ENCODE measurements at regions not wholly inside any gene's neighbourhood (a gene's known extent, or its start where the extent isn't known, plus 50 kb on each side); places are given as distances from the start of the nearest gene placed in this dataset.

DNA sequence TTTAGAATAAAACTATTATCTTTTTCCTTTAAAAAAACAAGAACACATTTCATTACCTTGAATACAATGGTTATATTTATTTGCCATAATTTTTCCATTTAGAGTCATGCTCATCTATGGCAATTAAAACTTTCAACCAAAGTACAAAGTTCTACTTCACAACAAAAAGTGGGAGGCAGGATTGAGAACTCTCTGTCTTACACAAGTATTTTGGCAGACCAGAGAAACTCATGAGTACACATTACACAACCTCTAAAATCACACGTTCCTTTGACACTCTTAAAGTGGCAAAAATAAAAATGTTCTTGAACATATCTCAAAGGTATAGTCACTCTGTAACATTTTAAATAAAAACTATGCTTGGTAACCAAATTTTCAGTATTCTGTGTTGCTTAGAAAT lies 213.4 kb downstream of the IL15 start:
- TF ChIP-seq, protein P1, sequence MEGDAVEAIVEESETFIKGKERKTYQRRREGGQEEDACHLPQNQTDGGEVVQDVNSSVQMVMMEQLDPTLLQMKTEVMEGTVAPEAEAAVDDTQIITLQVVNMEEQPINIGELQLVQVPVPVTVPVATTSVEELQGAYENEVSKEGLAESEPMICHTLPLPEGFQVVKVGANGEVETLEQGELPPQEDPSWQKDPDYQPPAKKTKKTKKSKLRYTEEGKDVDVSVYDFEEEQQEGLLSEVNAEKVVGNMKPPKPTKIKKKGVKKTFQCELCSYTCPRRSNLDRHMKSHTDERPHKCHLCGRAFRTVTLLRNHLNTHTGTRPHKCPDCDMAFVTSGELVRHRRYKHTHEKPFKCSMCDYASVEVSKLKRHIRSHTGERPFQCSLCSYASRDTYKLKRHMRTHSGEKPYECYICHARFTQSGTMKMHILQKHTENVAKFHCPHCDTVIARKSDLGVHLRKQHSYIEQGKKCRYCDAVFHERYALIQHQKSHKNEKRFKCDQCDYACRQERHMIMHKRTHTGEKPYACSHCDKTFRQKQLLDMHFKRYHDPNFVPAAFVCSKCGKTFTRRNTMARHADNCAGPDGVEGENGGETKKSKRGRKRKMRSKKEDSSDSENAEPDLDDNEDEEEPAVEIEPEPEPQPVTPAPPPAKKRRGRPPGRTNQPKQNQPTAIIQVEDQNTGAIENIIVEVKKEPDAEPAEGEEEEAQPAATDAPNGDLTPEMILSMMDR (IDR thresholded peaks at IDR 0.05; ENCODE audit: insufficient read depth, low read depth, low read length): no peak
- TF ChIP-seq EZH2 (IDR thresholded peaks at IDR 0.05; ENCODE audit: insufficient read depth, low read length): no peak

Measured in astrocyte (in vitro differentiated cells and primary cell).